ENCODE measurements at regions not wholly inside any gene's neighbourhood (a gene's known extent, or its start where the extent isn't known, plus 50 kb on each side); places are given as distances from the start of the nearest gene placed in this dataset.
"Not testable (repeated sequence)": the region's sequence is repeated elsewhere in the genome, so short reads cannot be mapped to it uniquely, and the experiment has no call there.

DNA sequence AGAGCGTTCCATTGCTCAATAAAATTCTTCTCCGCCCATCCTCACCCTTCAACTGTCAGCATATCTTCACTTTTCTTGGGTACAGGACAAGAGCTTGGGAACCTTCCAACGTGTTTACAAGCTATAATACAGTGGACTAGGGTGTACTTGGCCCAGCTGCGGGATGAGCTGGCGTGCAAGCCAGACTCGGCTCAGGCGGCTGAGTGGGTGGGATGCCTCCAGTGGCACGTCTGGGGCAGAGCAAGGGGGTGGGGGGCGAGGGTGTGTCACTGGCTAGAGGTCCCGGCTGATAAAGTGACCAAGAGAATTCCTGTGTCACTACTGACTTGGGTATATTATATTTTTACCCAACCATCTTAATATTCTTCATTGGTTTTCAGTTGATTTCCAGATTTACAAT lies 179.7 kb downstream of the EVA1A start:
- no peak for FAIRE-seq
- TF ChIP-seq CTCF (IDR thresholded peaks at IDR 0.05; ENCODE audit: insufficient read depth, missing control alignments) = no peak
- no peak for DNase-seq (ENCODE audit: insufficient read length, low spot score)

- FAIRE-seq (no peak), DNase-seq (ENCODE audit: insufficient read length, low spot score) (no peak)
- TF ChIP-seq CTCF (IDR thresholded peaks at IDR 0.05; ENCODE audit: insufficient read depth, missing control alignments) = no peak
These were observed 180.3 kb upstream of the TACR1 start for GRCh38 chr2:75379476-75380210.

GRCh38 chr2:75375646-75376582 lies 176.6 kb upstream of the TACR1 start:
- FAIRE-seq = no peak
- TF ChIP-seq CTCF (IDR thresholded peaks at IDR 0.05; ENCODE audit: insufficient read depth, missing control alignments) = no peak
- DNase-seq (ENCODE audit: insufficient read length, low spot score) = no peak

DNA sequence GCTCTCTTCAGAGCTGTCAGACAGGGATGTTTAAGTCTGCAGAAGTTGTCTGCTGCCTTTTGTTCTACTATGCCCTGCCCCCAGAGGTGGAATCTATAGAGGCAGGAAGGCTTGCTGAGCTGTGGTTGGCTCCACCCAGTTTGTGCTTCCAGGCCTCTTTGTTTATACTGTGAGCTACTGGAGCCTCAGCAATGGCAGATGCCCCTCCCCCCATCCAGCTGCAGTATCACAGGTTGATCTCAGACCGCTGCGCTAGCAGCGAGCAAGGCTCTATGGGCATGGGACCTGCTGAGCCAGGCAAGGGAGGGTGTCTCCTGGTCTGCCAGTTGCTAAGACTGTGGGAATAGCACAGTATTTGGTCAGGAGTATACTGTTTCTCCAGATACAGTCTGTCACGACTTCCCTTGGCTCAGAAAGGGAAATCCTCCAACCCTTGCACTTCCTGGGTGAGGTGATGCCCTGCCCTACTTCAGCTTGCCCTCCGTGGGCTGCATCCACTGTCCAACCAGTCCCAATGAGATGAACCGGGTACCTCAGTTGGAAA lies 175.2 kb upstream of the TACR1 start:
- not testable (repeated sequence) for FAIRE-seq; DNase-seq (ENCODE audit: insufficient read length, low spot score)

- no peak for DNase-seq (ENCODE audit: insufficient read length, low spot score)
- no peak for TF ChIP-seq CTCF (IDR thresholded peaks at IDR 0.05; ENCODE audit: insufficient read depth, missing control alignments)
- no peak for FAIRE-seq
These were observed 168.1 kb upstream of the TACR1 start for GRCh38 chr2:75367401-75367800.

- DNase-seq (ENCODE audit: insufficient read length, low spot score) (no peak), FAIRE-seq (no peak)
- TF ChIP-seq CTCF (IDR thresholded peaks at IDR 0.05; ENCODE audit: insufficient read depth, missing control alignments) = no peak
These were observed 162.2 kb upstream of the TACR1 start for GRCh38 chr2:75361486-75361885.

DNA sequence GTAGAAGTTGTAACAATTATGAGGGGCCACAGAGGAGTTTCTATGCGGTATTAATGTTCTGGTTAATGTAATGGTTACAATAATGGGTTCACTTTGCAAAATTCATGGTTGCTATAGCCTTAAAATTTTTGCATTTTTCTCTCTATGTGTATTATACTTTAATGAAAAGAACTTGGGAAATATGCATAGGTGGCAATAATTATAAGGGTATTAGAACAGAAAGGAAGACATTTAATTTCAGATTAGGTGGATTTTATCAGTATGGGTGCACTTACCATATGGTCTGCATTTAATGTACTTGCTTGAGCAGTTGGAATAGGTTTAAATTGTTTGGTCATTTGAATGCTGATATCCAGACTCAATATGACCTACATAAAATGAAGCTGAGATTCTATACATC lies 161.6 kb upstream of the TACR1 start:
- TF ChIP-seq CTCF (IDR thresholded peaks at IDR 0.05; ENCODE audit: insufficient read depth, missing control alignments) = no peak
- DNase-seq (ENCODE audit: insufficient read length, low spot score) = no peak
- no peak for FAIRE-seq

All from D721Med (cell line).